ENCODE measurements at regions not wholly inside any gene's neighbourhood (a gene's known extent, or its start where the extent isn't known, plus 50 kb on each side); places are given as distances from the start of the nearest gene placed in this dataset.
A peak's percentile ranks its signal among the peaks of the same experiment; 100 is the strongest.

DNA sequence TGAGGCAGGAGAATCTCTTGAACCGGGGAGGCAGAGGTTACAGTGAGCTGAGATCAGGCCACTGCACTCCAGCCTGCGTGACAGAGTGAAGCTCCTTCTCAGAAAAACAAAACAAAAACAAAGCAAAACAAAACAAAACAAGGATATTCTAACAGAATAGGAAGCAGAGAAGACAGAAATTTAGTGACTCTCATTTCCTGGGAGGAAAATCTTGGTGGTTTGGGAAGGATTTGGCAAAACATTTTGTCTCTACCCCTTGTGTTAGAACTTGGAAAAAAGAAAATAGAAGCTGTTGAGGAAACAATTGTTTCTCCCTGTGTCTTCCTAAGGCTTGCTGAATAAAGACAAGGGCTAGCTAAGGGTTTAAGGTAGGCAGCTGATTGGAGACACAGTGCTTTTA is 79.7 kb upstream of the PTPRR start:
- no peaks in the 10 kb centered on the region for H3K36me3 Mint-ChIP-seq (ENCODE audit: insufficient read depth in 1 of 3, low read depth in 3 of 3)
- Histone ChIP-seq H3K23me2 (ENCODE audit: insufficient read length, low read depth, low read length, poor library complexity, severe bottlenecking) (no peaks in the 10 kb centered on the region), H3K79me1 (ENCODE audit: insufficient read depth, low read depth, low read length, poor library complexity, severe bottlenecking) (no peaks in the 10 kb centered on the region), H3K4ac (ENCODE audit: low read depth, low read length) (no peak overlapping the region), H3K23ac (ENCODE audit: insufficient read length, low read depth, low read length) (no peak overlapping the region), H2BK15ac (ENCODE audit: low read depth, low read length) (no peak overlapping the region), H3T11ph (ENCODE audit: low read length) (no peak overlapping the region), H3K14ac (ENCODE audit: insufficient read depth, low read length) (no peak overlapping the region), H2AK5ac (ENCODE audit: insufficient read length, low read length) (no peak overlapping the region), H2BK12ac (ENCODE audit: insufficient read length, low read depth, low read length) (no peak overlapping the region), H3K4me2 (ENCODE audit: insufficient read depth, insufficient read length, low read length) (no peak overlapping the region), H4K20me1 (ENCODE audit: control insufficient read depth, insufficient read depth, insufficient read length) (no peaks in the 10 kb centered on the region), H3K27me3 (ENCODE audit: insufficient read depth, low read length) (no peaks in the 10 kb centered on the region), H4K91ac (ENCODE audit: insufficient read length, low read depth, low read length) (no peak overlapping the region), H3K4me1 (ENCODE audit: insufficient read depth, low read length) (no peaks in the 10 kb centered on the region), H2BK120ac (ENCODE audit: low read depth, low read length, poor library complexity, severe bottlenecking) (no peak overlapping the region), H3K56ac (ENCODE audit: insufficient read length, low read depth, low read length) (no peak overlapping the region), H3K9me3 (ENCODE audit: control insufficient read depth, low read depth, low read length) (no peaks in the 10 kb centered on the region), H2BK20ac (ENCODE audit: low read depth, low read length, poor library complexity, severe bottlenecking) (no peak overlapping the region), H3K18ac (ENCODE audit: insufficient read length, low read depth, low read length) (no peak overlapping the region), H3K79me2 (ENCODE audit: insufficient read depth, low read length) (no peaks in the 10 kb centered on the region), H4K5ac (ENCODE audit: insufficient read length, low read depth, low read length) (no peak overlapping the region), H4K8ac (replicated peaks; ENCODE audit: insufficient read length, low read depth, low read length) (no peak overlapping the region), H3K9ac (ENCODE audit: extremely low read depth, insufficient read length, low read length) (no peak overlapping the region), H3K27ac (ENCODE audit: insufficient read length, low read depth, low read length) (no peak overlapping the region), H2BK5ac (ENCODE audit: insufficient read length, low read length) (no peak overlapping the region), H2AFZ (ENCODE audit: low read length) (no peak overlapping the region)
- peaks cover 0 to 2% of the 10 kb centered on the region in 2 experiments; a peak in 1 of 4 replicates for H3K4me1 Mint-ChIP-seq
- no peaks in the 10 kb centered on the region for H3K27me3 Mint-ChIP-seq (ENCODE audit: low read depth)
- no peak overlapping the region for H3K4me3 Mint-ChIP-seq
- no CpG with 5 or more reads among the region's 2 CpGs for WGBS (ENCODE audit: extremely low coverage, insufficient read length, low lambda C conversion rate)
- DNase-seq, result no peak
- TF ChIP-seq, protein P1, sequence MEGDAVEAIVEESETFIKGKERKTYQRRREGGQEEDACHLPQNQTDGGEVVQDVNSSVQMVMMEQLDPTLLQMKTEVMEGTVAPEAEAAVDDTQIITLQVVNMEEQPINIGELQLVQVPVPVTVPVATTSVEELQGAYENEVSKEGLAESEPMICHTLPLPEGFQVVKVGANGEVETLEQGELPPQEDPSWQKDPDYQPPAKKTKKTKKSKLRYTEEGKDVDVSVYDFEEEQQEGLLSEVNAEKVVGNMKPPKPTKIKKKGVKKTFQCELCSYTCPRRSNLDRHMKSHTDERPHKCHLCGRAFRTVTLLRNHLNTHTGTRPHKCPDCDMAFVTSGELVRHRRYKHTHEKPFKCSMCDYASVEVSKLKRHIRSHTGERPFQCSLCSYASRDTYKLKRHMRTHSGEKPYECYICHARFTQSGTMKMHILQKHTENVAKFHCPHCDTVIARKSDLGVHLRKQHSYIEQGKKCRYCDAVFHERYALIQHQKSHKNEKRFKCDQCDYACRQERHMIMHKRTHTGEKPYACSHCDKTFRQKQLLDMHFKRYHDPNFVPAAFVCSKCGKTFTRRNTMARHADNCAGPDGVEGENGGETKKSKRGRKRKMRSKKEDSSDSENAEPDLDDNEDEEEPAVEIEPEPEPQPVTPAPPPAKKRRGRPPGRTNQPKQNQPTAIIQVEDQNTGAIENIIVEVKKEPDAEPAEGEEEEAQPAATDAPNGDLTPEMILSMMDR (conservative IDR thresholded peaks at IDR 0.05), result no peak
- H3K9me3 Mint-ChIP-seq, result no peaks in the 10 kb centered on the region
- H3K27ac Mint-ChIP-seq, result peak overlapping the region; percentile 45 to 69 (median 48); a peak in 1 of 7 replicates

Data from H9 (cell line).